AG10803 (cell line): ENCODE measurements at regions not wholly inside any gene's neighbourhood (a gene's known extent, or its start where the extent isn't known, plus 50 kb on each side); places are given as distances from the start of the nearest gene placed in this dataset.

Experiments
- DNase-seq: peaks from one replicate; pipeline ENCODE4 v3.0.0; 2010; ENCODE audit warnings: low read depth
- H3K4me3 ChIP-seq: 2 replicates; pipeline ENCODE4 v1.5.1; 2011; ENCODE audit warnings: mild to moderate bottlenecking, low read length, control low read depth
- CTCF ChIP-seq: conservative IDR thresholded peaks from 2 replicates; pipeline ENCODE4 v1.5.1; 2011; ENCODE audit warnings: mild to moderate bottlenecking, low read length, control low read depth, inconsistent platforms

- no peak for TF ChIP-seq CTCF
- no peak for DNase-seq
- H3K4me3 ChIP-seq: no peak overlapping the region
Measured at GRCh38 chr18:71666481-71666880, 877.7 kb downstream of the CBLN2 start.

DNA sequence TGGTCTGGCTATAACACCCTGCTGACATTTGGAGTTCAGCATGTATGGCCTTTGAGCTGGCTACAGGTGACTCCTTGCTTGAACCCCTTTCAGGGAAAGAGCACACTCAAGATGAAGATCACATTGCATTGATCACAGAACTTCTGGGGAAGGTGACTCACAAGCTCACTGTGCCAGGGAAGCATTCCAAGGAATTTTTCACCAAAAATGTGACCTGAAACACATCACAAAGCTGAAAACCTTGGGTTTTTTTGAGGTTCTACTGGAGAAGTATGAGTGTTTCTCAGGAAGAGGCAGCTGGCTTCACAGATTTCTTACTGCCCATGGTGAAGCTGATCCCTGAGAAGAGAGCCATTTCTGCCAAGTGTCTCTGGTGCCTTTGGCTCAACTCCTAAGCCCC, 879.0 kb downstream of the CBLN2 start:
- TF ChIP-seq CTCF: no peak
- DNase-seq: no peak

GRCh38 chr18:71643822-71644221, 900.3 kb downstream of the CBLN2 start:
- no peak for TF ChIP-seq CTCF
- no peak overlapping the region for H3K4me3 ChIP-seq
- no peak for DNase-seq

More for the DNA sequence above, 879.0 kb downstream of the CBLN2 start:
- H3K4me3 ChIP-seq: no peak overlapping the region

DNA sequence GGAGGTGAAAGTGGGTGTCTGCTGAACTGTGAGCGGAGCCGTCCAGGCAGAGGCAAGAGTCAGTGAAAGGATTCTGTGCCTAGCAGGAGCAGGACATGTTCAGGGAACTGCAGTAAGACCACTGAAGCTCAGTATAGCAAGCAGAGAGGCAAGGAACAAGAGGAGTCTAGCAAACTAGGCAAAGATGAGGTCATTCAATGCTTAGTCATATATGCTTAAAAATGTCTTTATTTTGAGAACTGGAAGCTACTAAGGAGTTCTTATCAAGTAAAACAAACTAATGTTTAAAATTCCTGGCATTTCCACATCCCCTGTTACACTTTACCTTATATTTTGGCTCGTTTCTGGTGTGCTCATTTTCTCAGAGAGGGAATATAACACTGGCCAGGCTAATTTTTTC, 913.4 kb downstream of the CBLN2 start:
- H3K4me3 ChIP-seq: no peak overlapping the region
- no peak for DNase-seq
- no peak for TF ChIP-seq CTCF

- TF ChIP-seq CTCF: no peak
- H3K4me3 ChIP-seq: no peak overlapping the region
- no peak for DNase-seq
Measured at GRCh38 chr18:71625556-71626090, 918.5 kb downstream of the CBLN2 start.

DNA sequence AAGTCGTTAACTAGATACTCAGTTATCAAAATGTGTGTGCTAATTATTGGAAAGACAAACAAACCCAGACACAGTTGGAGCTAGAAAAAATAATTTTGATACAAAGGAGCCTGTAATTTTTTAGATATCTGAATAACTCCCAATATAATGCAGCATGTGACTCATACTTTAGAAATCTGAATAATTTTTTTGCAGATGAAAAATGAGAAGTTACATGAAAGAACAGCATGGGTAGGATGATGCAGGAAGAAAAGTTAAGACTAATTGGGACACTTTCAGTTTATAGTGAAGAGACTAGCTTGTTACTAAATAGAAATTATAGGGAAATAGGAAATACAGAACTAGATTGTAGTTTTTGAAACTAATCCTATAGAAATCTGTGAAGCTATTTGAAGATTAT, 945.8 kb downstream of the CBLN2 start:
- DNase-seq: no peak
- H3K4me3 ChIP-seq: no peak overlapping the region
- no peak for TF ChIP-seq CTCF

DNA sequence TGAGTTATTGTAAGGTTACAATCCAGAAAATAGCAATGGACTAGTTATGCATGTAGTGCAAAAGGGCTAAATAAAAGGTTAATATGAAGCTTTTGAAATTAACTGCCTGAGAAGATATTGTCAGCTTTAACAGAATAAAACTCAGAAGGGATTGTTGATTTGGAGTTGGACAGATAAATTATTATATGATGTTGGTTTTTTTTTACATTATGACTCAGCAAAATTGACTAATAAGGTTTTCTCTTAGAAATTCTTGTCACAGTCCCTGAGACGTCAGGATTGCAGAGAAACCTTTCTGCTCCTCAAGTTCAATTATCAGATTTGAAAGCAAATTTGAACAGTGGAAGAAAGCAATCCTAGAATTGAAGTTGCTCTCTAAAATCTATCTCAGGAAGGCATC, 946.9 kb downstream of the CBLN2 start:
- TF ChIP-seq CTCF: no peak
- DNase-seq: no peak
- no peak overlapping the region for H3K4me3 ChIP-seq
